ENCODE measurements at regions not wholly inside any gene's neighbourhood (a gene's known extent, or its start where the extent isn't known, plus 50 kb on each side); places are given as distances from the start of the nearest gene placed in this dataset.

DNA sequence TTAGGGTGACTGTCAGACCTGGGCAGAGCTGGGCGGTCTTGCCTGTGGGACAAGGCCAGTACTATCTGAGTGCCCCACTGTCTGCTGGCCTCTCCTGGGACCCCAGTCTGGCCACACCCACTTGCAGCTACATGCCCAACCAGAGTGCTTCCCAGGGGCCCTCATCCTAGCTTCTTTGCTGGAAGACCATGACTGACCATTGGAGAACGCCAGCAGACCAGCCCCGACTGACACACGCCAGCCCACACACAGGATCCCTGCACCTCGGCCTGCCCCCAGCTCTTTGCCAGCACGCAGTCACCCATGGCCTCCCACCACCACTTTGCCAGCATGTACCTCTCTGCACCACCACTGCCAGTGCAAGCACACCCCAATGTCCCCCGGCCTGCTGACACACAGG lies 585.7 kb downstream of the ZNF674 start:
- in situ Hi-C loops (cut with MboI; ENCODE audit: low pct_unique_long_range_greater_than_20kb, low sequenced_read_pairs, unreplicated experiment), result no loop called here
- no peak for TF ChIP-seq CTCF (IDR thresholded peaks at IDR 0.05; ENCODE audit: extremely low read depth, insufficient read depth, missing control alignments)
- DNase-seq (ENCODE audit: low spot score), result no peak

DNA sequence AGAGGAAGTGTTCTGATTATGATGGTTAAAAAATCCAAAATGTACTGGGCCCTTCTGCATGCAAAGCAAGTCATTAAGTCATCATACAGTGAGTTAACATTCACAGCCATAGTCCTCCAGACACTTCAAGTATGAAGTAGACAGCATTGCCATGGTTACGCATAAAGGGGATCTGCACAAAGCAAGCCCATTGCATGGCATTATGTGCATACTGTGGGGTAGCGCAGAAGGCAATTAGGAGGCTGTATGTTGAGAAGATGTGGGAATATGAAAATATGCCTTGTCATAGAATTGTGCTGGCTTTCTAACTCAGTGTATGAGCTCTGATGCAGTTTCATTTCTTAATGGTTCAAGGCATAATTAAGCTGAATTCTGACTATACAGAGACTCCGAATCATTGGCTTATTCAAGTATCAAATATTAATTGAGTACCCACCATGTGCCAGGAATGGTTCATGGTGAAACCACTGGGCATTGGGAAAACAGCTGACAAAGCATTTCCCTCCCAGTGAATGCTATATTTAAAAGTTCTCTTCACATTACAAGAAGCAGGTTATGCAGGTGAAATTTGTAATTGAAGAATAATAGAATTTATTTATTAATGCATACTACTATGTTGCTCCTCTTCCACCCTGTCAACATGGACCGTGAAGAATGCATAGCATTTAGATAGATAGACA lies 588.9 kb downstream of the ZNF674 start:
- no peak for DNase-seq (ENCODE audit: low spot score)
- no peak for TF ChIP-seq CTCF (IDR thresholded peaks at IDR 0.05; ENCODE audit: extremely low read depth, insufficient read depth, missing control alignments)
- in situ Hi-C loops (cut with MboI; ENCODE audit: low pct_unique_long_range_greater_than_20kb, low sequenced_read_pairs, unreplicated experiment), result no loop called here

GRCh38 chrX:45955661-45956060 lies 589.6 kb downstream of the ZNF674 start:
- DNase-seq (ENCODE audit: low spot score), result no peak
- TF ChIP-seq CTCF (IDR thresholded peaks at IDR 0.05; ENCODE audit: extremely low read depth, insufficient read depth, missing control alignments), result no peak
- in situ Hi-C loops (cut with MboI; ENCODE audit: low pct_unique_long_range_greater_than_20kb, low sequenced_read_pairs, unreplicated experiment), result no loop called here

GRCh38 chrX:45954026-45954425 lies 591.2 kb downstream of the ZNF674 start:
- no peak for TF ChIP-seq CTCF (IDR thresholded peaks at IDR 0.05; ENCODE audit: extremely low read depth, insufficient read depth, missing control alignments)
- DNase-seq (ENCODE audit: low spot score), result no peak
- in situ Hi-C loops (cut with MboI; ENCODE audit: low pct_unique_long_range_greater_than_20kb, low sequenced_read_pairs, unreplicated experiment), result no loop called here

DNA sequence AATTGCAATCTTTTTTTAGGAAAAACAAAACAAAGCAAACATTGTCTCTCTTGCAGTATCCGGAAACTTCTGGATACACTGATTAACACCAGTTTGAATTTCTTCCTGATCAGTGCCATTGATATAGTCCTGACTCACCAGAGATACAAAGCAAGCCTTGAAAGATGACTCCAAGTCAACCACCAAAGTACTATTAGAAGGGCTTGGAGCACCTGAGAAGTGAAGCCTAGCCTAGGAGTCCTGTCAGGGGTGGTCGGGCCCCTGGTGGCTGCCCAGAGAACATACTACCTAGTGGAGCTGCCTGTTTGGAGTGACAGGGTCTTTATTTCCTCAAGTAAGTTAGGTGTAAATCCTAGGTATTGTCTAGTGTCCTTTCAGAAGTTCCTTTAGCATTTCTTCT lies 593.2 kb downstream of the ZNF674 start:
- no peak for TF ChIP-seq CTCF (IDR thresholded peaks at IDR 0.05; ENCODE audit: extremely low read depth, insufficient read depth, missing control alignments)
- in situ Hi-C loops (cut with MboI; ENCODE audit: low pct_unique_long_range_greater_than_20kb, low sequenced_read_pairs, unreplicated experiment), result no loop called here
- DNase-seq (ENCODE audit: low spot score), result no peak

- in situ Hi-C loops (cut with MboI; ENCODE audit: low pct_unique_long_range_greater_than_20kb, low sequenced_read_pairs, unreplicated experiment), result no loop called here
- TF ChIP-seq CTCF (IDR thresholded peaks at IDR 0.05; ENCODE audit: extremely low read depth, insufficient read depth, missing control alignments), result no peak
- DNase-seq (ENCODE audit: low spot score), result no peak
These were observed 609.8 kb downstream of the ZNF674 start for GRCh38 chrX:45935408-45935807.
